ENCODE measurements at regions not wholly inside any gene's neighbourhood (a gene's known extent, or its start where the extent isn't known, plus 50 kb on each side); places are given as distances from the start of the nearest gene placed in this dataset.

DNA sequence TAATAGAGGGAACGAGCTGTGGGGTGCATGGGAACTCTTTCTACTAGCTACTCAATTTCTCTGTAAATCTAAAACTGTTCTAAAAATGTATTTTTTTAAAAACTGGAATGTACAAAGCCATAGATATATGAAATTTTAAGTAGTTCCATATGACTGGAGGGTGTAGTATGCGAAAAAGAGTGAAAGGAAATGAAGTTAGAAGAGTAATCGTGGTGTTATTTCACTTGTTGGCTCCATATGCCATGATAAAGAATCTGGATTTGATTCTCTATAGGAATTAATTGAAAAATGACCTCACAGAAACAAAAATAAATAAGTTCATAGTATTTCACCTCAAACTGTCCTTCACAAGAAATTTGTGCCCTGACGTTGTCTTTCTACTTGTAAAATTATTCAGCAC lies 500.2 kb downstream of the TENT5A start:
- no peak overlapping the region for H2BK5ac ChIP-seq (ENCODE audit: low read depth, low read length)
- H4K8ac ChIP-seq (ENCODE audit: extremely low read depth, insufficient read depth, low read length): no peak overlapping the region
- H3K9me3 ChIP-seq (ENCODE audit: insufficient read depth in 2 of 2, low read depth in 1 of 2, low read length in 1 of 2): no peaks in the 10 kb centered on the region
- no peaks in the 10 kb centered on the region for H3K4me1 ChIP-seq (replicated peaks in 1 of 4; ENCODE audit: control insufficient read depth in 3 of 4, insufficient read depth in 4 of 4, low read length in 3 of 4)
- no peak overlapping the region for H3K14ac ChIP-seq (ENCODE audit: insufficient read length)
- ChIA-PET CTCF (ENCODE audit: partially characterized antibody) (no interaction called here), POLR2A (ENCODE audit: partially characterized antibody) (no interaction called here)
- H2BK120ac ChIP-seq (replicated peaks; ENCODE audit: low read depth, low read length): no peak overlapping the region
- FAIRE-seq (no peak), DNase-seq (ENCODE audit: low read depth in 1 of 2, low spot score in 2 of 2) (no peak)
- H3K4ac ChIP-seq (replicated peaks; ENCODE audit: insufficient read length, low read depth, low read length): no peak overlapping the region
- no peaks in the 10 kb centered on the region for H3K23me2 ChIP-seq (ENCODE audit: low read depth, low read length)
- H2BK20ac ChIP-seq (ENCODE audit: low read length): no peak overlapping the region
- no peak overlapping the region for H3K27ac ChIP-seq (ENCODE audit: low read depth, low read length)
- no peak overlapping the region for H2AFZ ChIP-seq (ENCODE audit: low read length)
- no peak overlapping the region for H2AK5ac ChIP-seq (ENCODE audit: low read depth, low read length)
- H2BK12ac ChIP-seq (ENCODE audit: low read depth, low read length): no peak overlapping the region
- no peak overlapping the region for H4K91ac ChIP-seq (replicated peaks; ENCODE audit: insufficient read length, low read length)
- H3K56ac ChIP-seq (replicated peaks; ENCODE audit: insufficient read length, low read depth, low read length): no peak overlapping the region
- no peaks in the 10 kb centered on the region for H3K79me2 ChIP-seq (ENCODE audit: control insufficient read depth in 1 of 2, insufficient read depth in 2 of 2, low read length in 2 of 2)
- no peak overlapping the region for H2BK15ac ChIP-seq (ENCODE audit: low read length)
- H3K4me3 ChIP-seq (ENCODE audit: extremely low read depth in 1 of 4, insufficient read depth in 2 of 4, low read depth in 3 of 4, low read length in 4 of 4): no peak overlapping the region
- WGBS, 2 experiments (ENCODE audit: extremely low coverage in 1 of 2, insufficient coverage in 1 of 2, insufficient read length in 1 of 2, insufficient replicate concordance in 2 of 2, low coverage in 1 of 2, low lambda C conversion rate in 2 of 2, missing lambda C conversion rate in 1 of 2): 97 to 100% methylated on average over 2 to 4 of the region's 4 CpGs
- H3K4me2 ChIP-seq (ENCODE audit: insufficient read depth in 1 of 2, low read depth in 2 of 2, low read length in 2 of 2): no peak overlapping the region
- no peak overlapping the region for H3K23ac ChIP-seq (ENCODE audit: insufficient read length)
- H3K79me1 ChIP-seq (ENCODE audit: low read depth, low read length): no peaks in the 10 kb centered on the region
- no peak overlapping the region for H3K9ac ChIP-seq (replicated peaks in 1 of 4; ENCODE audit: extremely low read depth in 1 of 4, low read depth in 3 of 4, low read length in 3 of 4)
- no peak overlapping the region for H3K18ac ChIP-seq (ENCODE audit: extremely low read depth, low read length)
- no peak overlapping the region for H4K5ac ChIP-seq (ENCODE audit: insufficient read length, low read depth, low read length)
- no peaks in the 10 kb centered on the region for H4K20me1 ChIP-seq (replicated peaks in 1 of 2; ENCODE audit: control insufficient read depth in 1 of 2, insufficient read depth in 2 of 2, low read length in 2 of 2)
- H3K27me3 ChIP-seq (replicated peaks in 1 of 4; ENCODE audit: control insufficient read depth in 3 of 4, extremely low read depth in 1 of 4, insufficient read depth in 3 of 4, low read length in 3 of 4): no peaks in the 10 kb centered on the region
- no peaks in the 10 kb centered on the region for H3K36me3 ChIP-seq (ENCODE audit: control insufficient read depth in 2 of 4, insufficient read depth in 4 of 4, low read length in 3 of 4)
- no peak for TF ChIP-seq RFX5 (IDR thresholded peaks at IDR 0.05; ENCODE audit: borderline replicate concordance, low read depth, low read length)
- TF ChIP-seq SUZ12 (IDR thresholded peaks at IDR 0.05; ENCODE audit: low read length): no peak
- TF ChIP-seq TCF12 (IDR thresholded peaks at IDR 0.05; ENCODE audit: low read depth, low read length): no peak
- no peak for TF ChIP-seq EP300 (IDR thresholded peaks at IDR 0.05; ENCODE audit: borderline replicate concordance in 1 of 2, low read depth in 2 of 2, low read length in 2 of 2)

All from H1 (cell line).